ENCODE measurements at regions not wholly inside any gene's neighbourhood (a gene's known extent, or its start where the extent isn't known, plus 50 kb on each side); places are given as distances from the start of the nearest gene placed in this dataset.

DNA sequence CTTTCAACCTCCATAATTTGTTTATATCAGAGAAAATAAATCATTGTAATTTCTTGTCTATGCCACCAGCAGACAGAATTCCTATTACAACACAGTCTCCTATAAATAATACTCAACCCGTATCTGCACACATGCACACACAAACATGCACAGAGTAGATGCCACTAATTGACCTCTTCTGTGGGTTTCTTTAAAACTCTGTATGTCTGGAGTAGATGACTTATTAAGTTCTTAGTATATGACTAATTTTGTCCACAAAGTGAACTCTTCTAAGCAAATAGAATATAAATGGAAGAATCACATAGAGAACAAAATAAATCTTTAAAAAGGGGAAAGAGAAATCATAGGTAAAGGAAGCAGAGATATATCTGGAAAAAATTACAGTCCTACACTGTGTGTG is 452.3 kb downstream of the MTRR start:
- H3K4me3 ChIP-seq (ENCODE audit: low read length): no peak overlapping the region
- no peak overlapping the region for H3K27ac ChIP-seq (ENCODE audit: low read length)
- Mint-ChIP-seq H3K36me3 (peaks cover 7% of the 10 kb centered on the region), H3K27ac (no peak overlapping the region), H3K4me1 (no peaks in the 10 kb centered on the region), H3K9me3 (peaks cover 12 to 14% of the 10 kb centered on the region in 2 donors), H3K4me3 (no peak overlapping the region), H3K27me3 (ENCODE audit: low read depth in 2 of 2) (no peaks in the 10 kb centered on the region)
- ATAC-seq (no peak), DNase-seq (no peak)
- no peaks in the 10 kb centered on the region for H3K27me3 ChIP-seq (ENCODE audit: control insufficient read depth, insufficient read depth, low read length)
- TF ChIP-seq, protein P1, sequence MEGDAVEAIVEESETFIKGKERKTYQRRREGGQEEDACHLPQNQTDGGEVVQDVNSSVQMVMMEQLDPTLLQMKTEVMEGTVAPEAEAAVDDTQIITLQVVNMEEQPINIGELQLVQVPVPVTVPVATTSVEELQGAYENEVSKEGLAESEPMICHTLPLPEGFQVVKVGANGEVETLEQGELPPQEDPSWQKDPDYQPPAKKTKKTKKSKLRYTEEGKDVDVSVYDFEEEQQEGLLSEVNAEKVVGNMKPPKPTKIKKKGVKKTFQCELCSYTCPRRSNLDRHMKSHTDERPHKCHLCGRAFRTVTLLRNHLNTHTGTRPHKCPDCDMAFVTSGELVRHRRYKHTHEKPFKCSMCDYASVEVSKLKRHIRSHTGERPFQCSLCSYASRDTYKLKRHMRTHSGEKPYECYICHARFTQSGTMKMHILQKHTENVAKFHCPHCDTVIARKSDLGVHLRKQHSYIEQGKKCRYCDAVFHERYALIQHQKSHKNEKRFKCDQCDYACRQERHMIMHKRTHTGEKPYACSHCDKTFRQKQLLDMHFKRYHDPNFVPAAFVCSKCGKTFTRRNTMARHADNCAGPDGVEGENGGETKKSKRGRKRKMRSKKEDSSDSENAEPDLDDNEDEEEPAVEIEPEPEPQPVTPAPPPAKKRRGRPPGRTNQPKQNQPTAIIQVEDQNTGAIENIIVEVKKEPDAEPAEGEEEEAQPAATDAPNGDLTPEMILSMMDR (IDR thresholded peaks at IDR 0.05): no peak
- intact Hi-C loops (cut with micrococcal nuclease): no loop called here
- no peaks in the 10 kb centered on the region for H3K36me3 ChIP-seq (ENCODE audit: control insufficient read depth, insufficient read depth, low read length)
- no peaks in the 10 kb centered on the region for H3K9me3 ChIP-seq (ENCODE audit: control insufficient read depth, insufficient read depth, low read length)
- H3K4me1 ChIP-seq (ENCODE audit: control insufficient read depth, insufficient read depth, low read length): no peaks in the 10 kb centered on the region
- WGBS (ENCODE audit: insufficient coverage): no CpG with 5 or more reads among the region's 1 CpG

DNA sequence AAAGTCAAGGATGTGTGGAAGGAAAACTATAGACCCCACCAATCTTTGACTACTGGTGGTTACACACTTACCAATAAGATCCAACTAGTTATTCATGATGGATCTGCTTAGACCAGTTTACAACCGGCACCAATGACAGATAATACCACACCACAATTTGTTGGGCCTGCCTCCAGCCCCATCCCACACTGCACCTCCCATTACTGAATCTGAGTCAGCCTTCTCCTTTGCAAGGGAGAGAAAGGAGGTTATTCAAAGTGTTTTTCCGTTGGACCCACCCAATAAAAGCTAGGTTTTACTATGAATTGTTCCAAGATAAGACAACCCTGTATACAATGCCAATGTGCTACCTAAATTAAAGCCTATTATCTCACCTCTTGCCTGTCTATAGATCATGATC is 453.5 kb downstream of the MTRR start:
- peaks cover 7% of the 10 kb centered on the region for H3K36me3 Mint-ChIP-seq
- no peak overlapping the region for H3K4me3 Mint-ChIP-seq
- WGBS (ENCODE audit: insufficient coverage): 75% methylated on average over 2 of the region's 2 CpGs
- no peaks in the 10 kb centered on the region for H3K9me3 ChIP-seq (ENCODE audit: control insufficient read depth, insufficient read depth, low read length)
- H3K9me3 Mint-ChIP-seq: peaks cover 8% of the 10 kb centered on the region in 2 donors
- H3K36me3 ChIP-seq (ENCODE audit: control insufficient read depth, insufficient read depth, low read length): no peaks in the 10 kb centered on the region
- H3K4me3 ChIP-seq (ENCODE audit: low read length): no peak overlapping the region
- no peaks in the 10 kb centered on the region for H3K4me1 ChIP-seq (ENCODE audit: control insufficient read depth, insufficient read depth, low read length)
- H3K27me3 ChIP-seq (ENCODE audit: control insufficient read depth, insufficient read depth, low read length): no peaks in the 10 kb centered on the region
- H3K27me3 Mint-ChIP-seq (ENCODE audit: low read depth in 2 of 2): no peaks in the 10 kb centered on the region
- H3K27ac Mint-ChIP-seq: no peak overlapping the region
- DNase-seq: no peak
- no peak for ATAC-seq
- TF ChIP-seq, protein P1 (IDR thresholded peaks at IDR 0.05): no peak
- intact Hi-C loops (cut with micrococcal nuclease): no loop called here
- no peak overlapping the region for H3K27ac ChIP-seq (ENCODE audit: low read length)
- H3K4me1 Mint-ChIP-seq: no peaks in the 10 kb centered on the region

DNA sequence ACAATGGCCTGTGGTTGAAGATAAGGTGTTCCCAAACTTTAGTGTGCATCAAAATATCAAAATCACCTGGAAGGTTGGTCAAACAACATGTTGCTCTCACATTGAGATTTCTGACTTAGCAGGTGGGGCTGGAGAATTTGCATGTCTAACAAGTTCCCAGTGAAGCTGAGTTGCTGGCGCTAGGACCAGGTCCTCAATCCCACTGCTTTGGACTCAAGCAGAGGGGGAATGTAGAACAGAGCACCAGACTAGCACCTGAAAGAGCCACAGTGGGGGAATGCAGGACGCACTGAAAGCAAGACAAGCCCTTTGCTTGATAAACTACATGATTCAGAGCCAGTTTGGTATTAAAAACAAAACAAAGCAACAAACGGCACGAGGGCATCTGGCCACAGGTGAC is 458.1 kb downstream of the MTRR start:
- TF ChIP-seq, protein P1 (IDR thresholded peaks at IDR 0.05): no peak
- WGBS (ENCODE audit: insufficient coverage): 85% methylated on average over 4 of the region's 4 CpGs
- intact Hi-C loops (cut with micrococcal nuclease): no loop called here

DNA sequence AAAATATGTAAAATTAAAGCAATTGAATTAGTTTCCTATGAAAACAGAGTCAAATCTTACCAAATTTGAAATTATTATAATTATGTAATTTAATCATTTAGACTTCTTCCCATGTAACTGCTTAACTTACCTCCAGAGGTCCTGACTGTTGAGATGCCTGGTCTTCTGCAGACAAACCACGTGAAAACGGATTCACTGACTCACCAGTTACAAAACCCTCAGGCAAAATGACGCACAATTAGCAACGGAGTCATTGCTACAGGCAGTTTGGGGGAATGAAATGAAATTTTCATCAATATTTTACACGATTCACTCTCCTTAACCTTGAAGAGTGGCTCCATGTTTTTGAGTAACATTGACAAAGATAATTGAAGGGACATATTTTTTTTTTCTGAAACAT is 460.8 kb downstream of the MTRR start:
- Mint-ChIP-seq H3K4me3 (no peak overlapping the region), H3K4me1 (no peaks in the 10 kb centered on the region), H3K9me3 (peaks cover 5 to 12% of the 10 kb centered on the region in 2 donors), H3K27me3 (ENCODE audit: low read depth in 2 of 2) (no peaks in the 10 kb centered on the region), H3K36me3 (no peaks in the 10 kb centered on the region), H3K27ac (no peak overlapping the region)
- H3K4me1 ChIP-seq (ENCODE audit: control insufficient read depth, insufficient read depth, low read length): no peaks in the 10 kb centered on the region
- no peaks in the 10 kb centered on the region for H3K27me3 ChIP-seq (ENCODE audit: control insufficient read depth, insufficient read depth, low read length)
- intact Hi-C loops (cut with micrococcal nuclease): no loop called here
- DNase-seq: no peak
- no peak overlapping the region for H3K27ac ChIP-seq (ENCODE audit: low read length)
- TF ChIP-seq, protein P1 (IDR thresholded peaks at IDR 0.05): no peak
- no peaks in the 10 kb centered on the region for H3K36me3 ChIP-seq (ENCODE audit: control insufficient read depth, insufficient read depth, low read length)
- no peak overlapping the region for H3K4me3 ChIP-seq (ENCODE audit: low read length)
- 82% methylated on average over 2 of the region's 5 CpGs for WGBS (ENCODE audit: insufficient coverage)
- peaks cover 6% of the 10 kb centered on the region for H3K9me3 ChIP-seq (ENCODE audit: control insufficient read depth, insufficient read depth, low read length)
- no peak for ATAC-seq

More for the DNA sequence above, 458.1 kb downstream of the MTRR start:
- H3K4me1 ChIP-seq (ENCODE audit: control insufficient read depth, insufficient read depth, low read length): no peaks in the 10 kb centered on the region
- no peaks in the 10 kb centered on the region for H3K36me3 ChIP-seq (ENCODE audit: control insufficient read depth, insufficient read depth, low read length)
- Mint-ChIP-seq H3K4me3 (no peak overlapping the region), H3K36me3 (no peaks in the 10 kb centered on the region), H3K27ac (no peak overlapping the region), H3K9me3 (peaks cover under 1 to 6% of the 10 kb centered on the region in 2 donors), H3K27me3 (ENCODE audit: low read depth in 2 of 2) (no peaks in the 10 kb centered on the region), H3K4me1 (no peaks in the 10 kb centered on the region)
- H3K9me3 ChIP-seq (ENCODE audit: control insufficient read depth, insufficient read depth, low read length): peaks cover 2% of the 10 kb centered on the region
- no peak for ATAC-seq
- no peak for DNase-seq
- H3K27ac ChIP-seq (ENCODE audit: low read length): no peak overlapping the region
- H3K4me3 ChIP-seq (ENCODE audit: low read length): no peak overlapping the region
- H3K27me3 ChIP-seq (ENCODE audit: control insufficient read depth, insufficient read depth, low read length): no peaks in the 10 kb centered on the region

Data from natural killer cell (primary cell).